ENCODE measurements at regions not wholly inside any gene's neighbourhood (a gene's known extent, or its start where the extent isn't known, plus 50 kb on each side); places are given as distances from the start of the nearest gene placed in this dataset.
A peak's percentile ranks its signal among the peaks of the same experiment; 100 is the strongest.

DNA sequence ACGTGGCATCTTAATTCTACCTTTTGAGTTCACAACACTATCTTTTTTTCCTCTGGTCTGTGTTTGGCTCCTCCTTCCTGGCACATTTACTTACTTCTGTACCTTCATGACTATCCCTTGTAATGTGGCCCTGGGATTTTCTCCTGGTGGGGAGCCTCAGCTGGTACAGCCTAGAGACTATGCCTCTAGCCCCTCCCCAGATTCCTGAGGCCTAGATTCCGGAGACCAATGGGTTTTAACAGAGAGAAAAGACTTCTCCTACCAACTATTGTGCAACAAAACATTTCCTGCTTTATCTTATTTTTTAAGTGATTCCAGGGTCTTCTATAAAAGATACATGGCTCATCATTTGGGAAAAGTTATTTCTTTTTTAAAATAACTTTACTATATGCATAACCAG, 216.2 kb upstream of the KRR1 start:
- Histone ChIP-seq H3K27ac (ENCODE audit: low read depth in 2 of 2, low read length in 1 of 2) (no peak overlapping the region), H3K79me2 (ENCODE audit: insufficient read depth) (no peaks in the 10 kb centered on the region), H3K9me2 (no peaks in the 10 kb centered on the region), H3K4me2 (no peak overlapping the region), H3F3A (replicated peaks; ENCODE audit: insufficient read depth) (peaks cover 21% of the 10 kb centered on the region), H3K4me3 (ENCODE audit: low read depth in 2 of 2, low read length in 1 of 2) (no peak overlapping the region), H4K20me1 (ENCODE audit: insufficient read depth) (no peaks in the 10 kb centered on the region), H3K4me1 (ENCODE audit: control insufficient read depth in 1 of 2, insufficient read depth in 2 of 2, low read depth in 1 of 2, low read length in 1 of 2) (peaks cover 7 to 30% of the 10 kb centered on the region in 2 experiments; a peak in 3 of 4 replicates), H2AFZ (ENCODE audit: low read depth) (no peak overlapping the region), H3K36me3 (replicated peaks in 1 of 2; ENCODE audit: control insufficient read depth in 1 of 2, insufficient read depth in 2 of 2, low read length in 1 of 2) (no peaks in the 10 kb centered on the region), H3K9ac (no peak overlapping the region), H3K9me3 (no peaks in the 10 kb centered on the region), H3K27me3 (ENCODE audit: insufficient read depth) (no peaks in the 10 kb centered on the region)
- CTCF ChIA-PET: no interaction called here
- TF ChIP-seq EZH2phosphoT487 (IDR thresholded peaks at IDR 0.05; ENCODE audit: borderline replicate concordance, low read depth): no peak
- TF ChIP-seq FOXM1 (IDR thresholded peaks at IDR 0.05; ENCODE audit: low read depth): no peak
- TF ChIP-seq NRF1 (IDR thresholded peaks at IDR 0.05; ENCODE audit: low read depth, low read length): no peak
- no peak for TF ChIP-seq ELF1 (IDR thresholded peaks at IDR 0.05)
- no peak for TF ChIP-seq RAD21 (IDR thresholded peaks at IDR 0.05; ENCODE audit: low read length)
- no peak for TF ChIP-seq CHD2 (IDR thresholded peaks at IDR 0.05; ENCODE audit: low read length, partially characterized antibody)
- TF ChIP-seq SIN3A (IDR thresholded peaks at IDR 0.05; ENCODE audit: borderline replicate concordance, low read depth, low read length): no peak
- TF ChIP-seq, protein P1, sequence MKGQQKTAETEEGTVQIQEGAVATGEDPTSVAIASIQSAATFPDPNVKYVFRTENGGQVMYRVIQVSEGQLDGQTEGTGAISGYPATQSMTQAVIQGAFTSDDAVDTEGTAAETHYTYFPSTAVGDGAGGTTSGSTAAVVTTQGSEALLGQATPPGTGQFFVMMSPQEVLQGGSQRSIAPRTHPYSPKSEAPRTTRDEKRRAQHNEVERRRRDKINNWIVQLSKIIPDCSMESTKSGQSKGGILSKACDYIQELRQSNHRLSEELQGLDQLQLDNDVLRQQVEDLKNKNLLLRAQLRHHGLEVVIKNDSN (IDR thresholded peaks at IDR 0.05; ENCODE audit: borderline replicate concordance, low read depth): no peak
- no peak for TF ChIP-seq JUND (IDR thresholded peaks at IDR 0.05)
- TF ChIP-seq NFIC (IDR thresholded peaks at IDR 0.05; ENCODE audit: borderline replicate concordance): no peak
- TF ChIP-seq, protein P2, sequence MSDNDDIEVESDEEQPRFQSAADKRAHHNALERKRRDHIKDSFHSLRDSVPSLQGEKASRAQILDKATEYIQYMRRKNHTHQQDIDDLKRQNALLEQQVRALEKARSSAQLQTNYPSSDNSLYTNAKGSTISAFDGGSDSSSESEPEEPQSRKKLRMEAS (IDR thresholded peaks at IDR 0.05; ENCODE audit: low read depth): no peak
- DNase-seq: no peak
- POLR2A ChIA-PET: no interaction called here
- 84% methylated on average over 2 of the region's 2 CpGs for WGBS (ENCODE audit: low lambda C conversion rate)

DNA sequence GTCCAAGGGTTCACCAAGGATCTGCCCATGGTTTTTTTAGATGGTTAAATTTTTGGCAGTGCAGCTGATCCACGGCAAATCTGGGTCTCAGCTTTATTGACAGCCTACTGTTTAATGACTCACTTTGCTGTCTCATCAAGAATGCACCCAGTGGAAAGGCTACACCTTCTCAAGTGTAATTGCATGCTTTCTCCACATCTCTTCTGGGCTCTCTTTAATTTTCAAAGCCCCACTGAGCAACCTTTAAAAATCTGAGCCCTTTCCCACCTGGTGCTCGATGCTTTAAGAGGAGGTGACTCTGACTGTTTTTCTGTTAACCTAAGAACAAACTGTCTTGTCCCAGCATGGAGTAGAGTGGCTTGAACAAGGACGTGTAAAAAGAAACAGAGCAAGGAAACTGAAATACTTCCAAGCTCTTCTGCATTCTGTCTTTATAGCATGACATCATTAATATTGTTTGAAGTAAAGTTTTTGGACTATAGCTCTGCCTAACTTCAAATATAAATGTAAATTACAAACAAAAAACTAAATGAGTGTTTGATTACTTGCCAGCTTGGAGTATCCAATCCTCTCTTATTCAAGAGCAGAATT, 214.2 kb upstream of the KRR1 start:
- DNase-seq: no peak
- ChIA-PET POLR2A (no interaction called here), CTCF (interaction anchor here (1.3 kb wide), 2 partner anchors 22 to 286 kb away, joined by 3 to 4 read pairs; no protein-coding TSS in a partner anchor)
- H3K4me3 ChIP-seq (ENCODE audit: low read depth in 2 of 2, low read length in 1 of 2): no peak overlapping the region
- no peaks in the 10 kb centered on the region for H3K36me3 ChIP-seq (replicated peaks in 1 of 2; ENCODE audit: control insufficient read depth in 1 of 2, insufficient read depth in 2 of 2, low read length in 1 of 2)
- H2AFZ ChIP-seq (ENCODE audit: low read depth): no peak overlapping the region
- 43% methylated on average over 3 of the region's 3 CpGs for WGBS (ENCODE audit: low lambda C conversion rate)
- TF ChIP-seq, protein P3, sequence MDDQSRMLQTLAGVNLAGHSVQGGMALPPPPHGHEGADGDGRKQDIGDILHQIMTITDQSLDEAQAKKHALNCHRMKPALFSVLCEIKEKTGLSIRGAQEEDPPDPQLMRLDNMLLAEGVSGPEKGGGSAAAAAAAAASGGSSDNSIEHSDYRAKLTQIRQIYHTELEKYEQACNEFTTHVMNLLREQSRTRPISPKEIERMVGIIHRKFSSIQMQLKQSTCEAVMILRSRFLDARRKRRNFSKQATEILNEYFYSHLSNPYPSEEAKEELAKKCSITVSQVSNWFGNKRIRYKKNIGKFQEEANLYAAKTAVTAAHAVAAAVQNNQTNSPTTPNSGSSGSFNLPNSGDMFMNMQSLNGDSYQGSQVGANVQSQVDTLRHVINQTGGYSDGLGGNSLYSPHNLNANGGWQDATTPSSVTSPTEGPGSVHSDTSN (IDR thresholded peaks at IDR 0.05): peak; percentile 72
- TF ChIP-seq, protein P4, sequence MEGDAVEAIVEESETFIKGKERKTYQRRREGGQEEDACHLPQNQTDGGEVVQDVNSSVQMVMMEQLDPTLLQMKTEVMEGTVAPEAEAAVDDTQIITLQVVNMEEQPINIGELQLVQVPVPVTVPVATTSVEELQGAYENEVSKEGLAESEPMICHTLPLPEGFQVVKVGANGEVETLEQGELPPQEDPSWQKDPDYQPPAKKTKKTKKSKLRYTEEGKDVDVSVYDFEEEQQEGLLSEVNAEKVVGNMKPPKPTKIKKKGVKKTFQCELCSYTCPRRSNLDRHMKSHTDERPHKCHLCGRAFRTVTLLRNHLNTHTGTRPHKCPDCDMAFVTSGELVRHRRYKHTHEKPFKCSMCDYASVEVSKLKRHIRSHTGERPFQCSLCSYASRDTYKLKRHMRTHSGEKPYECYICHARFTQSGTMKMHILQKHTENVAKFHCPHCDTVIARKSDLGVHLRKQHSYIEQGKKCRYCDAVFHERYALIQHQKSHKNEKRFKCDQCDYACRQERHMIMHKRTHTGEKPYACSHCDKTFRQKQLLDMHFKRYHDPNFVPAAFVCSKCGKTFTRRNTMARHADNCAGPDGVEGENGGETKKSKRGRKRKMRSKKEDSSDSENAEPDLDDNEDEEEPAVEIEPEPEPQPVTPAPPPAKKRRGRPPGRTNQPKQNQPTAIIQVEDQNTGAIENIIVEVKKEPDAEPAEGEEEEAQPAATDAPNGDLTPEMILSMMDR (IDR thresholded peaks at IDR 0.05): peak; percentile 32; the same call in 1 of the 2 replicates
- TF ChIP-seq SMC3 (IDR thresholded peaks at IDR 0.05; ENCODE audit: low read depth, low read length): no peak
- 0 out of 2 replicates have a peak, but pooled peaks have one; percentile 12 for TF ChIP-seq TCF12 (IDR thresholded peaks at IDR 0.05)
- TF ChIP-seq JUND (IDR thresholded peaks at IDR 0.05): peak; percentile 45; the same call in 1 of the 2 replicates
- no peak for TF ChIP-seq YY1 (IDR thresholded peaks at IDR 0.05; ENCODE audit: low read depth)
- TF ChIP-seq FOSL2 (IDR thresholded peaks at IDR 0.05; ENCODE audit: borderline replicate concordance, low read depth): peak; percentile 73
- TF ChIP-seq NFIC (IDR thresholded peaks at IDR 0.05; ENCODE audit: borderline replicate concordance): peak; percentile 37; the same call in 1 of the 2 replicates
- H3K27me3 ChIP-seq (ENCODE audit: insufficient read depth): no peaks in the 10 kb centered on the region
- H3K4me2 ChIP-seq: peak overlapping the region; percentile 58; the same call in 1 of the 2 replicates
- H3K9me2 ChIP-seq: no peaks in the 10 kb centered on the region
- peak overlapping the region; percentile 72 to 80 for H3K27ac ChIP-seq (ENCODE audit: low read depth in 2 of 2, low read length in 1 of 2)
- H3K9ac ChIP-seq: no peak overlapping the region
- H3K9me3 ChIP-seq: no peaks in the 10 kb centered on the region
- H4K20me1 ChIP-seq (ENCODE audit: insufficient read depth): no peaks in the 10 kb centered on the region
- H3F3A ChIP-seq (replicated peaks; ENCODE audit: insufficient read depth): peaks cover 37% of the 10 kb centered on the region
- H3K79me2 ChIP-seq (ENCODE audit: insufficient read depth): no peaks in the 10 kb centered on the region
- peaks cover 20 to 50% of the 10 kb centered on the region in 2 experiments for H3K4me1 ChIP-seq (ENCODE audit: control insufficient read depth in 1 of 2, insufficient read depth in 2 of 2, low read depth in 1 of 2, low read length in 1 of 2)
